HG02763 (cell line): ENCODE measurements at regions not wholly inside any gene's neighbourhood (a gene's known extent, or its start where the extent isn't known, plus 50 kb on each side); places are given as distances from the start of the nearest gene placed in this dataset.

Experiments
- ATAC-seq: cut with Tn5 transposase; IDR thresholded peaks from one replicate; pipeline ENCODE4 v1.9.1; 2021; ENCODE audit warnings: mild to moderate bottlenecking, moderate library complexity; ENCODE audit not compliant: unreplicated experiment

DNA sequence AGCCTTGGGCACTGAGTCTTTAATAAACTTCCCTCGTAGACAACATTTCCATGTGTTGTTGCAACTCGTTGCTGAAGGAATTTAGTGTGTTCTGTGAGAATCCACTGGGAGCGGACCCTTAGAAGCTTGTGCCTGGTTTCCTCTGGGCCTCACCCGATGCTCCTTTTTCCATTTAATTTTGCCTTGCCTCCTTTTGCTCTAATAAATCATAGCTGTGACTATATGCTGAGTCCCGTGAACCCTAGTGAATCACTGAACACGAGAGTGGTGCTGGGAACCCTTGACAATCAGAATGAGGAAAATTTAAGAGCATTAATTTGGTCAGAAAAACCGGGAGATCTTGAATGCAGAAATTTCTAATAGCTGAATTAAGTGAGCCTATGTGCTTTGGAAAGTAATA, 291.1 kb upstream of the ZNF608 start:
- ATAC-seq: no peak

DNA sequence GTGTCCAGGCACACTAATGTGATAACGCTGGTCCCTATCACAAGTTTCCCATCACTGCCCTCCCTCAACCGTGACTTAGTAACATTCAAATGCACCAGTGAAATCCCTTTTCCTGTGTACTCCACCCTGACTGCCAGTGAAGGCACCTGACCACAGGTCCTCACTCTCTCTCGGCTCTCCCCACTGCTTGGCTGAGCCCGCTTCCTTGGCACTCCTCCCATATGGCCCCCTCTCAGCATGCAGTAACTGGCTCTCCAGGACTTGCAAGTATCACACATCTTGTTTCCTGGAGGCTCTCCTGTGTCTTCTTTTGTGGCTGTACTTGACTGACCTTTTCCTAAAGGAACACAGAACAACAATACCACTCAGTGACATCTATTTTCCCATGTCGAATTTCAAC, 292.0 kb upstream of the ZNF608 start:
- no peak for ATAC-seq

DNA sequence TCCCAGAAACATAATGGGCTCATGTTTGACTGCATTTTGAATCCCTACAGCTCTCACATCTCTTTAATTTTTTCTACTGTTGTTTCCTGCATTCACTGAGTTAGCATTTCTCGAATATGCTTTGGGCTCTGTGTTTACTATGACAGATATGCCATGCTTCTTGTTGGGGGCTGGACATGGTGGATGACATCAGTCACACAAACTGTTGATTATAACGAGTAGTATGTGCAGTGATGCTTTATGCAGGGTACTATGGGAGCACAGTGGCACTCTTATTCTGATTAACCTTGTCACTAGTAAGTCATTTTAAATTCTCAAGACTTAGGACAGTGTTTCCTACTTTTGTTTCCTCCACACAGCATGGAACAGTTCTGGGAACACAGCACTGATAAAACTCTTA, 295.4 kb upstream of the ZNF608 start:
- ATAC-seq: no peak

DNA sequence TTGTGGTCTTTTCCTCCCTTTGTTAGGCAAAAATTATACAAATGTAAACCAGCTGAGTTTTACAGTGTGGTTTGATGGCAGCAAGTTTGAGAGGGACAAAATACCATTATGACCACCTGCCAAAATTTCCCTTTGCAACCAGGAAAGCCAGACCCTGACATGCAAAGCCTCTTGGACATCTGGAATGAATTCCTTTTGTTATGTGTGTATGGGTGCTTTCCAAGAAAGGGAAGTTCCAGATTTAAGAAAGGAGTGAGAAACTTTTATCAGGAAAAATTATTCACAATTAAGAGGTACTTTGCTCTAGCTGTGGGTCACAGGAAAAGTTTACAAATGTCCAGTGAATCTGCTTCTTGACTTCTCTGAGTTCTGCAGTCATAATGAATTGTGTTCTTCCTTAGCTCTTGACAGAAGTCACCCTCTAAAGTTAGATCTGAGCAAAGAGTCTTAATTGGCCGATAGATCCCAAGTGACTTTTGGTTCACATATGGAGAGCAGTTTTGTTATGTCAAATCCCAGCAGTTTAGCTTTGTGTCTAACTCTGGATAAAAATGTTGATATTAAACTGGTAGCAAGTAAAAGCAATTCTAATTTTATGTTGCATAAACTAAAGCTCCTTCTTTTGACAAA, 295.9 kb upstream of the ZNF608 start:
- no peak for ATAC-seq

DNA sequence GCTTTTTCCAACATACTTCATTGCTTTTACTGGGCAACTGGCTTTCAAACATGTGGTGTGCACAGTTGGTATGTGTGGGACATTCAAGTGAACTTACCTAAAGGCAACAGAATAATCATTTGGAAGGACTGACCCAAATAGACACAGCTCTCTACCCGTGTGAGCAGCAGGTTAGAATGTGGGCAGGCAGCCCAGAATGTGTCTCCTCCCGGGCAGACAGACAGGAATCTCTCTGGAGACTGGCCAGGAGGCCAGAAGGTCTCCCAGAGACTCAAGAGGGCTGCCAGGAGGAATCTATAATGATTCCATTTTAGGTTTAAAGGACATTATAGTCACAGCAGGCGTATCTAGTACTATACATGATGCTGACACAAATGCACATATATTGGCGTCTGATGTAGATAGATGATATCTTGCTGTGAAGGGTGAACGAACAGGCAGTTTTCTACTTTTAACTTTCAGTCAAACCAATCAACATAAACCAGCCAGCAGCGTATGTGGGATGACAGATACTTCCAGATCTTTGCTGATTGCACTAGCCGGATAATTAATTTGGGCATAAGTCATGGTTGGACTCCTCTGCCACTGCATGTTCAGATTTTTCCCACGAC, 297.4 kb upstream of the ZNF608 start:
- no peak for ATAC-seq

DNA sequence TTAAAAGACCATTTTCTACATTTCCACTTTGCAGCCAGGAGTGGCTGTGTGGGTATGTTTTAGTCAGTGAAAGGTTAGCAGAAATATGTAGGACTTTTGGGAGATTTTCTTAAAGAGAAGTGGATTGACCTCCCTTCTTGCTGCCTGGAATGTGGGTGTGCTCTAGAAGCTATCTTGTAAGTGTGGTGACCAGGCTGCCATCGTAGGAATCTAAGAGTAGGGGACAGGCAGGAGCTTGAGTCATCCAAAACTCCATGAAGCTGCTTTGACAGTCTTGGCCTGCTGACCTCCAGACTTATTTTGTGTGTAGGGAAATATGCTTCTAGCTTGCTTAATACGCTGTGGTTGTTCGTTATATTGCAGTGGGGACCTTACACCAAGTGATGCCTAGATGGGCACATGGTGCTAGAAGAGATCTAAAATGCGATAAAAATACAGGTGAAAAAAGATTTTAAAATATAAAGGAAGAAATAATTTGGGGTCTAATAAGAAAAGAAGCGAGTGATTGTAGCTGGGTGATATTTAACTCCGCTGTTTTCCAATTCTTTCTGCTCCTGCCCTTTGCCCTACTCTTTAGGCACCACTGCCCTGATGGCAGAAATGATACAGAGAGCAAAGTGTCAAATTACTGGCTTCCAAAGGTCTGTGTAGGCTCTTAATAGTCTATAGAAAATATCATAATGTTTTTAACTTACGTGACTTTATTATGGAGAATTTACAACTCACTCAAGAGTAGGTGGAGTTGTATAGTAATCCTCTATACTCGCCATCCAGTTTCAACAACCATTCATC, 298.2 kb upstream of the ZNF608 start:
- ATAC-seq: no peak

DNA sequence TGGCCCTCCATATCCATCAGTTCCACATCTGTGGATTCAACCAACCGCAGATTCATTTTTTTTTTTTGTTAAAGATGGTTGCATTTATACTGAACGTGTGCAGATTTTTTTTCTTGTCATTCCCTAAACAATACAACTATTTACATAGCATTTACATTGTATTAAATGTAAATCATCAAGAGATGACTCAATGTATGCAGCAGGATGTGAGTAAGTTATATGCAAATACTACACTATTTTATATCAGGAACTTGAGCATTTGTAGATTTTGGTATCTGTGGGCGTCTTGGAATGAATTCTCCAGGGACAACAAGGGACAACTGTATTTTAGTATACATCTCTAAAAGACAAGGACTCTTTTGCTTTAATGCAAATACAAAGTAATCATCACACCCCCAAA, 299.2 kb upstream of the ZNF608 start:
- ATAC-seq: no peak

DNA sequence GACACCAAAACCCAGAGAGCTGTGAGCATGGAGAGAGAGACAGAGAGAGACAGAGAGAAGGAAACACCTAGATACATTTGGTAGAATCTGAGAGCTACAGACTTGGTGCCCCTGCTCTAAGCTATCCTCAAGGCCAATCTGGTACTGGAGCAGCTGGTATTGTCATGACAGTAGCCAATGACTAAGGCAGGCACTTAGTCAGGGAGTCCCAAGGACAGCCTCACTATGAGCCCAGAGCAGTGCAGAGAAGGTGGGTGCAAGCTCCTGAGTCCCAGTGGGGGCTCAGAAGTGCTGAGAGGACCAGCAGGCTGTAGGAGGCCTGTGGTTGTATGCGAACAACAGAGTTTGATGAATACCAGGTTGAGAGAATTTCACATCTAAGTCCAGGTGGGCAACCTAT, 300.4 kb upstream of the ZNF608 start:
- no peak for ATAC-seq

DNA sequence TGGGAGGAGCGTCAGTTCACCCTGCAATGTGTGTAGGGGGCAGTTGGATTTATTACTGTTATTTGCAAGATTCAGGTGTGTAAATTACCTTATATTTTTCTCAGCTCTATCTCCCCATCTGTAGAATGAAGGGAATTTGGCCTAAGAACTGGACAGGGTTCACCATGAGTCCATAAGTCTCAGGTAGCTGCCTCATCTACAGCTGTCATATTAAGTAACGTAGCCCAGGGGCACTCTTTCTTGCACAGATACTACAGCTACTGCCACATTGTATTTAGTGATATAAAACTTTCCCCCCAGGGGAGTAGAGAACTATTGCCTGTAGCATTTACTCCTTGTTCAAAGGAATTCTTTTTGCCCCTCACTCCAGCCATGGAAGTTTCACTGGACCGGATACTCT, 301.4 kb upstream of the ZNF608 start:
- no peak for ATAC-seq

DNA sequence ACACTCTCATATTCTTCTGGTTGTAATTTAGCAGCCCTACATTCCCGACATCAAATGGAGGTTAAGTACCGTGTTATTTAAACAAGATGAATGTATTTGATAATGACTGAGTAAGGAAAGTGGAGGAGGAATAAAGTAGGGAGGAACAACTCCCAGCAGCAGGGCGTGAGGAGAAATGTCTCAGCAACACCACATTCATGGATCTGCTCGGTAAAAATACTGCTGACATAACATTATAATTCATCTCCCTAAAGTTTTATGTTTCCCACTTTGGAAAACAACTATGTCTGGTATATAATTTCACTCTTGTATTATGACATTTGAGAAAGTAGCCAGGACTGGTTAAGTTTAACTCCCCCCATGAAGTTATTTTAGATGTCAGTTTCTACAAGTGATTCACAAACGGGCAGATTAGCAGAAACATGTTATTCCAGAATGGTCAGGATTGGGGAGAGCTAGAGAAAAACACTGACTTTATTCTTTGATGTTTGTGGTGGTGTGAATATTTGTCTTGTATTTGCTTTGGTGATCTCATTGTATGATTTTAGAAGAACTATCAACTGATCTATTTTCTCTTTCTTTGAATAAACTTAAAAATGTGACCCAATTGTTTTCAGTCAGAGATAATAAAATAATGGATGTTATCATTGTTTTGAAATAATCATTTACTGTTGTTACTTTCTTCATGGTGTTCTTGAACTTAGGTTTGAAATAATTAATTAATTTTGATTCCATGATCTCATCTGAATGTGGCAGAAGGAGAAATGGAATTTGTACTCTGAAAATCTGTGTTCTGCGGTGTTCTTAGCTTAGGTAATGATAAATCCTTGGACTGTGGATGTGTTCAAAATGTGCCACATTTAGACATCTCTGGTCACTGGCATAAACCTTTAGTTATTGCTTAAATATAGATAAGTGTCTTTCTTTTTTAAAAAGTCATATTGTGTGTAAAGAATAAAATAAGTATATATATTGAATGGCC, 303.6 kb upstream of the ZNF608 start:
- ATAC-seq: no peak

DNA sequence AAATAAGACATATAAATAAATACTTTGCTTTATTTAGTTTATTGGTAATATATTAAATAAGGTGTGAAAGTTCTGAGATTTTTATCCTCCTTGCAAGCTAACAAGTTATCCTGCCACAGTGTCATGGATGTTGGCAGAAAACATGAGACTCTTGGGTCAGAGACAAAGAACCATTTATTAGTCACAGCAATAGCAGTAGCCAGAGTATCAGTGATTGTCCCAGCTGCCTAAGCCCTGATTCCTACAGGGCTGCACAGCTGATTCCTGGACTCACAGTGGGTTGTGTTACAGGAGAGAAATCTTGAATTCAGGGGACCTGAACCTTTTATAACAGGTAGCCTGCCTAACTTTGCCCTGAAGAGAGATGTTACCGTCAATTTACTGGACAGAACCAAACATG, 304.5 kb upstream of the ZNF608 start:
- ATAC-seq: no peak

DNA sequence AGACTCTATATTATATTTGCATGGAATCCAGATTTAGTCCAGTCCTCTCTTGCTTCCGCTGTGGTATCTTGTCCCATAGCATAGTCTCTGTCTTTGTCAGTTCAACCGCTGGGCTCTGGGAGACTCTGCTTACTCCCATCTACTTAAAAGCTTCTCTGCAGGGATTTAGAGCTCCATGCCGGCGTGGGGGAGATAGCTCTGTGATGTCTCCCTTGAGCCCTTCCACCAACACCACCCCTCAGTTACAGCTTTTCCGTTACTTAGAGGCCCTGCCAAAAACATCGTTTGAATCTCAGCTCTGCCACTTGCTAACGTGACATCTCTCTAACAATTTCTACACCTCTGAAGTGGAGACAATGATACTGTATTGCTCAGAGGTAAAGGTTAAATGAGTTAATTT, 306.1 kb upstream of the ZNF608 start:
- ATAC-seq: no peak

DNA sequence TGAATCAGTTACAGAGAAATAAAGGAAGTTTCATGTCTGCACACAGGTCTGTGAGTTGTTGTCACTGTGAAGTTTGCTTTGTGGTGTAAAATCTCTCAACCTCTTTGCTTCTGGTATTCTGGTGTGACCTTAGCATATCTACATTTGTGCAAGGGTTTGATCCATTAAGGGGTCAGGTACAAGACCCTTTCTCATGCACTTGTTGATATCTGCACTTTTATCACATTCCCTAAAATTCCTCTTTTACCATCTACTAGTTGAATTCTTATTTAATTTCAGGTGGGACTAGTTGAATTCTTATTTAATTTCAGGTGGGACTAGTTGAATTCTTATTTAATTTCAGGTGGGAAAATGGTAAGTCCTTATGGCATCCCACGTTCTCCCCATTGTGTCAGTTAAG, 306.7 kb upstream of the ZNF608 start:
- no peak for ATAC-seq

DNA sequence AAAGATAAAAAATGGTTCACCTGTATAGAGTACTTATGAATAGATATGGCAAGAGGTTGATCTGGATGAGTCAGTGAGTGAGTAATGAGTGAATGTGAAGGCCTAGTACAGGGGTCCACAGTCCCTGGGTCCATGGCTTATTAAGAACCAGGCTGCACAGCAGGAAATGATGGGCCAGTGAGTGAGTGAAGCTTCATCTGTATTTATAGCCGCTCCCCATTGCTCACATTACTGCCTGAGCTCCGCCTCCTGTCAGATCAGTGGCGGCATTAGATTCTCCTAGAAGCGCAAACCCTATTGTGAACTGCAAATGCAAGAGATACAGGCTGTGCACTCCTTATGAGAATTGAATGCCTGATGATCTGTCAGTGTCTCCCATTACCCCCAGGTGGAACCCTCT, 307.7 kb upstream of the ZNF608 start:
- ATAC-seq: no peak

DNA sequence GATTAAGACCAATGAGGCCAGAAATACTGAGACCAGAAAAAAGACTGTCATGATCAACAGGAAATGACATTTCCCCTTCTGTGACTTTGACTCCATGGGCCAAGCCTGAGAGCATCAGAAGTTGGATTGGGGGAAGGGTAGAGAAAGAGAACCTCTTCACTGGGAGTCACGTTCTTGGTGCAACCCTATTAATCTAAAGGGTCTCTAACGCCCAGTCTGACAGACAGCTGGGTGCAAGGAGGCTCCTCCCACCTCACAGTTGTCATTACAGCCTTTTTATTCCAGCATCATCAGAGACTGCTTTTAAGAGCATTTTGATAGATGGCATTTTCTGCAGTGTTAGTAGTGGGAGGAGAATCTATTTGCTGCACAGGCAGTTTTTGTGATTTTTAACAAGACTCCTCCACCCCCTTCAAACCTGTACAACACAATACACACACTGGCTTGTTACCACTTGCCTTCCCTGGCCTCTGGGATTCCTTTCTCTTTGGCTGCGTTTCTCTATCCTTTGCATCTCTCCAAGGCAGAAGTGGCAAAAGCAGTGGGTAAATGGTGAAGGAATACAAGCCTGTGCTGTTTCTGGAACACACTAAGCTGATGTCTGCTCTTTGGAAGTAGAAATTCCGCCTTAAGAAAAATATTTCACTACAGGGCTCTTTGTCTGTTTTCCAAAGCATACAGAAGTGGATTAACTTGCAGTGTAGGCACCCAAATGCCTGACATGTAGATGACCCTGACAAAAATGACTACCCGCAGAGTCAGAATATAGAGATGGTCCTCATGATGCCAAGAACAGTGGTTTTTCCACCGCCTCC, 310.4 kb upstream of the ZNF608 start:
- no peak for ATAC-seq

DNA sequence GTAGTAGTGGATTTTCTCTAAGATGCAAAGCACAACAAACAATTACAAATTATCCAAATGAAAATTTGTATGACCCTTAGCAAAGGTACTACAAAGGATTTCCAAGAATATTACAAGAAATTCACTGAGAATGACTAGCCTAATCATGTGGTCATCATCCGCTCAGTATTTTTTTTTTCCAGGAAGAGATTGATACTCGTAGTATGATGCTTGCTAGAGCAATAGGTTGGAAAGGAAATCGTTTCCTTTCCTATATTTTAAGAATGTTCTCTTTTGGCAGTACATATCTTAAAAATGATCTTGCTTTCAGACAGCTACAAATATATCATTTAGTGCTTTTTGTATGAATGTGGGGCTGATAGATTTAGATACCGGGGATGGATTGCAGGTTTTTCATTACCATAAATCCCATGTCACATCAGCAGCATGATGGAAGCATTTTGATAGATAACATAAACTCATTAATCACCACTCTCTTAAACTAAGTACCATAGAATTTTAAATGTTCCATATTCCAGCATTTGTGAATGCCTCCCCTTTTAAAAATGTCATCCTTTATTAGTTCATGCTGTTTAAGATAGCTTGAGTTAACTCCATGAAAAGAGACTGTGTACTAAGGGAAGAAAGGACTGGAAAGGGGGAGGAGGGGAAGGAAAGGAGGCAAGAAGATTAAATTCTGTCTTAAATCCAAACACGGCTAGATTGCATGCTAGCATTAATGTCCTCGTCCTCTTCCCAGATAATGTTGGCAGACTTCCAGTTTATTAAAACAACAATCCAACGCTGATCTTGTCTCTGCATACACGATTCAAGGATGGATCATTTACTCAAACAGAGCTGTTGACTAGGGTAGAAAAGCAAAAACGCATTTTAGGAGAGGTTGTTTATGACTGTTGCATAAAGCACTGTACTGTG, 311.7 kb upstream of the ZNF608 start:
- ATAC-seq: no peak

DNA sequence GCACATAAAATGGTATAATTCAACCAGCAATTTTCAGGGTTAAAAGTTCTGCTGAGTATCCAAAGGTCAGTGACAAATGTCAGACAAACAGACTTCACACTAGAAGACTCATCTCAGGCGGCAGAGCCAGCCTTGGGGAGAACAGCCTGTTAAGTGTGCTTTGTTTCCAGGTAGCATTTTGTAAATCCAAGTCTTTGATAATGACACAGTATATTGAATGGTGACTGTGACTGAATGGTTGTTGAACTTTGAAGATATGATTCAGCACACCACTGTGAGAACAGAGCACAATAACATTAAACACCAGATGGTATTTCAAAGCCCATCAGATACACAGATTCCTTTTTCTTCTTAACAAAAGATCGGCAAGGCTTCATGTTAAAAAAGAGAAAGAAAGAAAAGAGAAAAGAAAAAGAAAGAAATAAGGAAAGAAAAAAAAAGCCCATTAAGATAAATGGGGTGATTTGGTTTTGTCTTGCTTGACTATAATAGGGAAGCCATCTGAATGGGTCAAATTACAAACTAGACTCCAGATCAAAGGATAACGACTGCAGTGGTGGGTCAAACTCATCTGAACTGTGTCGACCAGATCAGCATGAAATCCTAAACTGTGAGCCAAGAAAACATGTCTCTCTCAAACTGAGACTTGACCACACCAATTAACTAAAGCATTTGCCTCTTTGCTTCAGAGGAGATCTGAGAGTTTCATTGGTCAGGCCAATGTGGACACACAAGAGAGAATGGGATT, 313.0 kb upstream of the ZNF608 start:
- ATAC-seq: no peak

DNA sequence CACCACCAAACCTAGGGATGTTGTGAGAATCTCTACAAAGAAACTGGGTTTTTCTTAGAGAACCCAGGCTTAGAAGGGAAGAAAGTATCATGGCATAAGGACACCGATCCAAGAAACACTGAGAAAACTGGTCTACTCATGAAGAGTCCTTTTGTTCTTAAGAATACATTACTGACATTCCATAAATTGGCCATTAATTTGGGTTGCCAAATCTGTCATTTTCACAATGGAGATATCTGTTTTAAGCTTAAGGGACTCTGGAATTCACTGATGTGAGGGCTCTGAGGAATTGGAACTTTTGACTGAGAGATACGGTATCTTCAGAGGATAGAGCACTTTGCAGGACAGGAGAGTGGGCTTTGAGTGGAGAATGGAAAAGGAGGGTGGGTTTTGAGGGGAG, 315.3 kb upstream of the ZNF608 start:
- no peak for ATAC-seq
